Neural crest cell (in vitro differentiated cells): ENCODE measurements at regions not wholly inside any gene's neighbourhood (a gene's known extent, or its start where the extent isn't known, plus 50 kb on each side); places are given as distances from the start of the nearest gene placed in this dataset.
"Not testable (repeated sequence)": the region's sequence is repeated elsewhere in the genome, so short reads cannot be mapped to it uniquely, and the experiment has no call there.

Source experiments
- DNase-seq: peaks from one replicate; pipeline ENCODE4 v3.0.0; 2021; ENCODE audit warnings: low read depth, mixed read lengths, low spot score
- H3K27ac Mint-ChIP-seq: one replicate; pipeline ENCODE4 v1.8.0; 2021; ENCODE audit warnings: mild to moderate bottlenecking, mixed read lengths; ENCODE audit not compliant: unreplicated experiment
- H3K27me3 Mint-ChIP-seq: 2 replicates; pipeline ENCODE4 v1.8.0; 2021; ENCODE audit warnings: low read depth, mild to moderate bottlenecking, mixed read lengths
- H3K36me3 Mint-ChIP-seq: 2 replicates; pipeline ENCODE4 v1.8.0; 2021; ENCODE audit warnings: low read depth, mild to moderate bottlenecking, mixed read lengths
- H3K4me1 Mint-ChIP-seq: 2 replicates; pipeline ENCODE4 v1.8.0; 2021; ENCODE audit warnings: mixed read lengths
- H3K4me3 Mint-ChIP-seq: one replicate; pipeline ENCODE4 v1.8.0; 2021; ENCODE audit warnings: mild to moderate bottlenecking, mixed read lengths
- H3K9me3 Mint-ChIP-seq: 2 replicates; pipeline ENCODE4 v1.8.0; 2021; ENCODE audit warnings: mixed read lengths
- CTCF ChIP-seq: fragments of 200-600 bp; sonication (generic); conservative IDR thresholded peaks from 2 replicates; pipeline ENCODE4 v1.5.0; 2021; ENCODE audit warnings: antibody characterized with exemption, mild to moderate bottlenecking

GRCh38 chr6:73932866-73933265, 236.9 kb downstream of the CD109 start:
- TF ChIP-seq CTCF, result no peak
- peaks cover 6% of the 10 kb centered on the region for H3K9me3 Mint-ChIP-seq

GRCh38 chr6:73929405-73929804, 233.4 kb downstream of the CD109 start:
- Mint-ChIP-seq H3K9me3 (peaks cover 9% of the 10 kb centered on the region), H3K4me3 (no peak overlapping the region), H3K27me3 (peaks cover 16% of the 10 kb centered on the region), H3K36me3 (no peaks in the 10 kb centered on the region), H3K4me1 (no peaks in the 10 kb centered on the region), H3K27ac (no peak overlapping the region)
- no peak for DNase-seq
- TF ChIP-seq CTCF, result no peak

More at GRCh38 chr6:73932866-73933265, 236.9 kb downstream of the CD109 start:
- Mint-ChIP-seq H3K4me1 (no peaks in the 10 kb centered on the region), H3K27me3 (peaks cover 11% of the 10 kb centered on the region), H3K36me3 (no peaks in the 10 kb centered on the region), H3K4me3 (no peak overlapping the region), H3K27ac (no peak overlapping the region)
- DNase-seq, result no peak

GRCh38 chr6:73927421-73927820, 231.4 kb downstream of the CD109 start:
- Mint-ChIP-seq H3K27ac (no peak overlapping the region), H3K36me3 (no peaks in the 10 kb centered on the region)

GRCh38 chr6:73925703-73926102, 229.7 kb downstream of the CD109 start:
- H3K4me3 Mint-ChIP-seq, H3K9me3 Mint-ChIP-seq, H3K27me3 Mint-ChIP-seq, H3K36me3 Mint-ChIP-seq, H3K4me1 Mint-ChIP-seq, DNase-seq, H3K27ac Mint-ChIP-seq: not testable (repeated sequence)

More at GRCh38 chr6:73927421-73927820, 231.4 kb downstream of the CD109 start:
- no peak for TF ChIP-seq CTCF
- DNase-seq, result no peak
- Mint-ChIP-seq H3K9me3 (peaks cover 9% of the 10 kb centered on the region), H3K4me3 (no peak overlapping the region), H3K4me1 (no peaks in the 10 kb centered on the region), H3K27me3 (peaks cover 16% of the 10 kb centered on the region)

GRCh38 chr6:73923905-73924485, 228.0 kb downstream of the CD109 start:
- Mint-ChIP-seq H3K27me3 (peaks cover 7% of the 10 kb centered on the region), H3K4me1 (no peaks in the 10 kb centered on the region), H3K4me3 (no peak overlapping the region), H3K36me3 (no peaks in the 10 kb centered on the region), H3K27ac (no peak overlapping the region), H3K9me3 (peaks cover 6% of the 10 kb centered on the region)
- TF ChIP-seq CTCF, result no peak
- no peak for DNase-seq

GRCh38 chr6:73903155-73903554, 207.2 kb downstream of the CD109 start:
- H3K9me3 Mint-ChIP-seq, result peaks cover 13% of the 10 kb centered on the region
- no peak overlapping the region for H3K4me3 Mint-ChIP-seq
- no peak for DNase-seq
- H3K36me3 Mint-ChIP-seq, result peaks cover 3% of the 10 kb centered on the region
- no peaks in the 10 kb centered on the region for H3K4me1 Mint-ChIP-seq
- H3K27me3 Mint-ChIP-seq, result no peaks in the 10 kb centered on the region
- H3K27ac Mint-ChIP-seq, result no peak overlapping the region
- no peak for TF ChIP-seq CTCF
